ENCODE measurements at regions not wholly inside any gene's neighbourhood (a gene's known extent, or its start where the extent isn't known, plus 50 kb on each side); places are given as distances from the start of the nearest gene placed in this dataset.
A peak's percentile ranks its signal among the peaks of the same experiment; 100 is the strongest.
"Not testable (repeated sequence)": the region's sequence is repeated elsewhere in the genome, so short reads cannot be mapped to it uniquely, and the experiment has no call there.

- H3K27ac ChIP-seq: peak overlapping the region; percentile 54
- no peak for TF ChIP-seq CTCF (conservative IDR thresholded peaks at IDR 0.05)
Observed at GRCh38 chr16:16763449-16763848, 384.5 kb downstream of the NPIPA7 start.

GRCh38 chr16:16770717-16771116, 391.8 kb downstream of the NPIPA7 start:
- H3K27ac ChIP-seq: not testable (repeated sequence)

- no peak for TF ChIP-seq CTCF (conservative IDR thresholded peaks at IDR 0.05)
- no peak overlapping the region for H3K27ac ChIP-seq
Observed at GRCh38 chr16:16774389-16774788, 395.4 kb downstream of the NPIPA7 start.

GRCh38 chr16:16778332-16778731, 399.4 kb downstream of the NPIPA7 start:
- no peak for TF ChIP-seq CTCF (conservative IDR thresholded peaks at IDR 0.05)
- H3K27ac ChIP-seq: no peak overlapping the region

- H3K27ac ChIP-seq: no peak overlapping the region
- TF ChIP-seq CTCF (conservative IDR thresholded peaks at IDR 0.05): no peak
Observed at GRCh38 chr16:16780588-16780987, 401.6 kb downstream of the NPIPA7 start.

GRCh38 chr16:16782153-16782552, 403.2 kb downstream of the NPIPA7 start:
- TF ChIP-seq CTCF (conservative IDR thresholded peaks at IDR 0.05): no peak
- no peak overlapping the region for H3K27ac ChIP-seq

- no peak for TF ChIP-seq CTCF (conservative IDR thresholded peaks at IDR 0.05)
- H3K27ac ChIP-seq: no peak overlapping the region
Observed at GRCh38 chr16:16788004-16788403, 409.1 kb downstream of the NPIPA7 start.

GRCh38 chr16:16790597-16790996, 411.7 kb downstream of the NPIPA7 start:
- H3K27ac ChIP-seq: no peak overlapping the region
- no peak for TF ChIP-seq CTCF (conservative IDR thresholded peaks at IDR 0.05)
